ES-I3 (cell line): ENCODE measurements at regions not wholly inside any gene's neighbourhood (a gene's known extent, or its start where the extent isn't known, plus 50 kb on each side); places are given as distances from the start of the nearest gene placed in this dataset.

Experiments
- H3K36me3 ChIP-seq: 2 replicates; pipeline ENCODE4 v1.6.1; 2013; ENCODE audit warnings: mild to moderate bottlenecking, low read length, control low read depth, moderate library complexity; ENCODE audit not compliant: insufficient read depth
- H3K4me1 ChIP-seq: 2 replicates; pipeline ENCODE4 v1.6.1; 2013; ENCODE audit warnings: mild to moderate bottlenecking, control low read depth, low read length; ENCODE audit not compliant: insufficient read depth
- H3K9ac ChIP-seq: 2 replicates; pipeline ENCODE4 v1.6.1; 2013; ENCODE audit warnings: low read depth, mild to moderate bottlenecking, low read length, moderate library complexity
- H3K9me3 ChIP-seq: 2 replicates; pipeline ENCODE4 v1.6.1; 2013; ENCODE audit warnings: mild to moderate bottlenecking, low read length, moderate library complexity; ENCODE audit not compliant: control insufficient read depth, insufficient read depth

DNA sequence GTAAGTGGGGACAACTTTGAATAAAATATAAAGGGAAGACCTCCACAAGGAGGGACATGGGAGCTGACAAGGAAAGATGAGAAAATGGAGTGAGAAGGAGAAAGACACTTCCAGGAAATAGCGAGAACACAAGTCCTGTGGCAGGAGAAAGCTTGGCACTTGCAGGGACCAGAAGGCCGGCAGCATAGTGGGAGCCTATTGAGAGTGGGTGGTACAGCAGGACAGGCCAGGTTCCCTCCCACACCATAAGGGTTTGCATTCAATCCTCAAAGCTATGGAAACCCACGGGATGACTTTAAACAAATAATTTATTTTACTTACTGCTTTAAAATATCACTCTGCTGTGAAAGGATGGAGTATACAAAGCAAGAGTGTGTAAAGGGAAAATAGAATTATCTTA, 173.2 kb upstream of the ELL2 start:
- Histone ChIP-seq H3K9me3 (no peaks in the 10 kb centered on the region), H3K36me3 (no peaks in the 10 kb centered on the region), H3K9ac (no peak overlapping the region), H3K4me1 (no peaks in the 10 kb centered on the region)

- Histone ChIP-seq H3K4me1 (no peaks in the 10 kb centered on the region), H3K9me3 (no peaks in the 10 kb centered on the region), H3K36me3 (no peaks in the 10 kb centered on the region), H3K9ac (no peak overlapping the region)
Observed at GRCh38 chr5:96133341-96134079, 171.9 kb upstream of the ELL2 start.

- Histone ChIP-seq H3K4me1 (no peaks in the 10 kb centered on the region), H3K9me3 (no peaks in the 10 kb centered on the region), H3K9ac (no peak overlapping the region), H3K36me3 (no peaks in the 10 kb centered on the region)
Observed at GRCh38 chr5:96129276-96129675, 167.6 kb upstream of the ELL2 start.

- no peaks in the 10 kb centered on the region for H3K9me3 ChIP-seq
- H3K9ac ChIP-seq, result no peak overlapping the region
- no peaks in the 10 kb centered on the region for H3K4me1 ChIP-seq
- H3K36me3 ChIP-seq, result no peaks in the 10 kb centered on the region
Observed at GRCh38 chr5:96128204-96128864, 166.7 kb upstream of the ELL2 start.

DNA sequence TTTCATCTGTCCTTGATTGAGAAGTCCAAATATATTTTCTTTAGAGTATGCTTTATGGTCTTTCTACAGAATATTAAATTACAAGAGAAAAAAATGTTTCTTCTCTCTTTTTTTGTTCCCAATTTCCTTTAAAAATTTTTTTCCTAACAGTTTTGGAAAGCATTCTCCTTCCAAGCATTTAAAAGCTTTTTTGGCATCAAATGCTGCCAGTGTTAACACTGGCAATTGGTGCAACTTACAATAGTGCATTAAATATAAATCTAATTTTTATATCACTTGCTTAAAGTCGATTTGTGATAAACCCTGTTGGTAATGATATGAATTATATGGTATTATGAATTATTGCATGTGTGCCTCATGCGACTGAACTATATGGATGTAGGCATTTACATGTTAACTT, 165.9 kb upstream of the ELL2 start:
- Histone ChIP-seq H3K9ac (no peak overlapping the region), H3K9me3 (no peaks in the 10 kb centered on the region), H3K36me3 (no peaks in the 10 kb centered on the region), H3K4me1 (no peaks in the 10 kb centered on the region)

- Histone ChIP-seq H3K9me3 (no peaks in the 10 kb centered on the region), H3K4me1 (no peaks in the 10 kb centered on the region), H3K9ac (no peak overlapping the region), H3K36me3 (no peaks in the 10 kb centered on the region)
Observed at GRCh38 chr5:96125231-96125891, 163.7 kb upstream of the ELL2 start.

DNA sequence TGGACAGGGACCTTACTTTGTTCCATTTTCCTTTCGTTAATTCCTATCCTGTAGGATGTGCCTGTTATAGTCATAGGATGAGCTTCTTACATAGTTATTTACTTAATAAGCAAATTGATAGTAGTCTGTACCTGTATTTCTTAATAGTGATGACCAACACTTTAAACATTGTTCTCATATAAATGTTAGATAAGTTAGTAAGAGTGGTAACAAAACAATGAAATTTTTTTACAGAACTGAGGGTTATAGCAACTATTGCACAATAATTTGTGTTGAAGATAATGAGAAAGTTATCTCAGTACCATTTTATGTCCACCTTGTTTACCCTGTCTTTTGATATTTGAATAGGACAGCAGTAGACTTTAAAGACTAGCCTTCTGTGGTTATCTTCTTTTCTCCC, 162.9 kb upstream of the ELL2 start:
- H3K9ac ChIP-seq, result no peak overlapping the region
- H3K4me1 ChIP-seq, result no peaks in the 10 kb centered on the region
- H3K36me3 ChIP-seq, result no peaks in the 10 kb centered on the region
- H3K9me3 ChIP-seq, result no peaks in the 10 kb centered on the region

- Histone ChIP-seq H3K4me1 (peaks cover 2% of the 10 kb centered on the region; the same call in 1 of the 2 replicates), H3K36me3 (no peaks in the 10 kb centered on the region), H3K9me3 (no peaks in the 10 kb centered on the region), H3K9ac (no peak overlapping the region)
Observed at GRCh38 chr5:96123418-96123817, 161.8 kb upstream of the ELL2 start.

DNA sequence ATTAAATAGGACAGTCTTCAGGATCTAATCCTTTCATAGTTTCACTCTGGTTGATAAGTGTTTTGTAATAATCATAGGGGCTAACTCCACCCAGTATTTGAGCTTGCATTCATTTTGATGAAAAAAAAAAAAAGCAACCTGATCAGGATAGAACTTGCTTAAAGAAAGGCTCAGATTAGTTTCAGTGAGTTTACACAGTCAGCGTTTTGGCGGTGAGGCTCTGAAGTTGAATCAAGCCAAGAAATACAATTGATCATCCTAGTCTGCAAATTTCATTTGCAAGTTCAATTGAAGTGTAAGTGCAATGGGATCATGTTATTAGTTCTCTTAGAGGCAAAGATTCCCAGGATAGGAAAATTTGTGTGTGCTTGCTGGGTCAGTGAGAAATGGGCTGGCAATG, 159.7 kb upstream of the ELL2 start:
- Histone ChIP-seq H3K36me3 (no peaks in the 10 kb centered on the region), H3K9me3 (no peaks in the 10 kb centered on the region), H3K4me1 (peaks cover 6% of the 10 kb centered on the region; the same call in 1 of the 2 replicates), H3K9ac (no peak overlapping the region)

GRCh38 chr5:96120120-96120519, 158.5 kb upstream of the ELL2 start:
- H3K4me1 ChIP-seq, result peaks cover 6% of the 10 kb centered on the region; the same call in 1 of the 2 replicates
- no peaks in the 10 kb centered on the region for H3K36me3 ChIP-seq
- no peaks in the 10 kb centered on the region for H3K9me3 ChIP-seq
- no peak overlapping the region for H3K9ac ChIP-seq

GRCh38 chr5:96117771-96118651, 156.4 kb upstream of the ELL2 start:
- no peaks in the 10 kb centered on the region for H3K36me3 ChIP-seq
- no peak overlapping the region for H3K9ac ChIP-seq
- peaks cover 6% of the 10 kb centered on the region; the same call in 1 of the 2 replicates for H3K4me1 ChIP-seq
- H3K9me3 ChIP-seq, result no peaks in the 10 kb centered on the region

- peaks cover 6% of the 10 kb centered on the region; the same call in 1 of the 2 replicates for H3K4me1 ChIP-seq
- no peak overlapping the region for H3K9ac ChIP-seq
Observed at GRCh38 chr5:96115147-96115807, 153.6 kb upstream of the ELL2 start.

DNA sequence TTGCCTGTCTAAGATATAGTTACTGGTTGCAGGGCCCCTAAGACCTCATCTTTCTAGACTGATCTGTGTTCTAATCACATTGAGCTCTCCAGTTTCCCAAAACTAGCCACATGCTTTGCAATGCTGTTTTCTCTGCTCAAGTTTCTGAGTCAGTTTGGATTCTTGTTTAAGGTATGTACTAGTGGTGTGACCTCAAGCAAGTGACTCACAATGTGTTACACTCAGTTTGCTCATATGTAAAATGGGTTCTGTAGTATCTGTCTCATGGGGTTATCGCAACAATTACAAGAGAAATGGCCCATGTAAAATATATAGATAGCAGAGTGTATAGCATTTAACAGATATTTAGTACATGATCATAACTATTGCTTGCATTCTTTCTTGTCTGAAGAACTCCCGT, 153.1 kb upstream of the ELL2 start:
- Histone ChIP-seq H3K9ac (no peak overlapping the region), H3K4me1 (peaks cover 6% of the 10 kb centered on the region; the same call in 1 of the 2 replicates), H3K9me3 (no peaks in the 10 kb centered on the region), H3K36me3 (no peaks in the 10 kb centered on the region)

More at GRCh38 chr5:96115147-96115807, 153.6 kb upstream of the ELL2 start:
- no peaks in the 10 kb centered on the region for H3K36me3 ChIP-seq
- H3K9me3 ChIP-seq, result no peaks in the 10 kb centered on the region
